ENCODE measurements at regions not wholly inside any gene's neighbourhood (a gene's known extent, or its start where the extent isn't known, plus 50 kb on each side); places are given as distances from the start of the nearest gene placed in this dataset.
"Not testable (repeated sequence)": the region's sequence is repeated elsewhere in the genome, so short reads cannot be mapped to it uniquely, and the experiment has no call there.

- H3K27ac Mint-ChIP-seq = no peak overlapping the region
- intact Hi-C loops (cut with DNase I, micrococcal nuclease) = no loop called here
- no peaks in the 10 kb centered on the region for H3K27me3 Mint-ChIP-seq
- ATAC-seq = no peak
- DNase-seq = no peak
- H3K4me3 Mint-ChIP-seq = no peak overlapping the region
- no peaks in the 10 kb centered on the region for H3K4me1 Mint-ChIP-seq
- H3K36me3 Mint-ChIP-seq (ENCODE audit: low read depth) = no peaks in the 10 kb centered on the region
- H3K9me3 Mint-ChIP-seq (ENCODE audit: low read depth) = no peaks in the 10 kb centered on the region
- ChIA-PET POLR2A (no interaction called here), CTCF (interaction anchor here (0.7 kb wide), 1 partner anchor 1019 kb away, joined by 3 read pairs; no protein-coding TSS in a partner anchor)
Measured at GRCh38 chr2:150676747-150677383, 189.4 kb upstream of the RND3 start.

GRCh38 chr2:150675807-150676206, 188.3 kb upstream of the RND3 start:
- Mint-ChIP-seq H3K27ac (no peak overlapping the region), H3K36me3 (ENCODE audit: low read depth) (no peaks in the 10 kb centered on the region)
- intact Hi-C loops (cut with DNase I, micrococcal nuclease) = no loop called here

GRCh38 chr2:150674283-150674682, 186.8 kb upstream of the RND3 start:
- CTCF ChIA-PET = no interaction called here
- Mint-ChIP-seq H3K4me3 (no peak overlapping the region), H3K9me3 (ENCODE audit: low read depth) (no peaks in the 10 kb centered on the region), H3K36me3 (ENCODE audit: low read depth) (no peaks in the 10 kb centered on the region), H3K4me1 (no peaks in the 10 kb centered on the region), H3K27ac (no peak overlapping the region), H3K27me3 (no peaks in the 10 kb centered on the region)
- POLR2A ChIA-PET = no interaction called here
- DNase-seq (no peak), ATAC-seq (no peak)
- intact Hi-C loops (cut with DNase I, micrococcal nuclease) = no loop called here

More at GRCh38 chr2:150675807-150676206, 188.3 kb upstream of the RND3 start:
- Mint-ChIP-seq H3K4me1 (no peaks in the 10 kb centered on the region), H3K4me3 (no peak overlapping the region), H3K9me3 (ENCODE audit: low read depth) (no peaks in the 10 kb centered on the region), H3K27me3 (no peaks in the 10 kb centered on the region)
- ChIA-PET CTCF (no interaction called here), POLR2A (no interaction called here)
- DNase-seq = no peak
- ATAC-seq = no peak

- no peaks in the 10 kb centered on the region for H3K4me1 Mint-ChIP-seq
- no peaks in the 10 kb centered on the region for H3K9me3 Mint-ChIP-seq (ENCODE audit: low read depth)
- no peak overlapping the region for H3K4me3 Mint-ChIP-seq
- ChIA-PET POLR2A (no interaction called here), CTCF (no interaction called here)
- ATAC-seq (no peak), DNase-seq (no peak)
- no peaks in the 10 kb centered on the region for H3K27me3 Mint-ChIP-seq
- H3K36me3 Mint-ChIP-seq (ENCODE audit: low read depth) = no peaks in the 10 kb centered on the region
- intact Hi-C loops (cut with DNase I, micrococcal nuclease) = no loop called here
- H3K27ac Mint-ChIP-seq = no peak overlapping the region
Measured at GRCh38 chr2:150672311-150672710, 184.8 kb upstream of the RND3 start.

- POLR2A ChIA-PET = no interaction called here
- H3K4me1 Mint-ChIP-seq = no peaks in the 10 kb centered on the region
Measured at GRCh38 chr2:150669492-150669891, 182.0 kb upstream of the RND3 start.

GRCh38 chr2:150667039-150667438, 179.6 kb upstream of the RND3 start:
- H3K36me3 Mint-ChIP-seq (ENCODE audit: low read depth); H3K27ac Mint-ChIP-seq; POLR2A ChIA-PET; intact Hi-C loops (cut with DNase I, micrococcal nuclease); DNase-seq; CTCF ChIA-PET; ATAC-seq; H3K4me1 Mint-ChIP-seq; H3K9me3 Mint-ChIP-seq (ENCODE audit: low read depth); H3K27me3 Mint-ChIP-seq; H3K4me3 Mint-ChIP-seq: not testable (repeated sequence)

More at GRCh38 chr2:150669492-150669891, 182.0 kb upstream of the RND3 start:
- no peak for DNase-seq
- no peaks in the 10 kb centered on the region for H3K27me3 Mint-ChIP-seq
- no peak overlapping the region for H3K4me3 Mint-ChIP-seq
- intact Hi-C loops (cut with DNase I, micrococcal nuclease) = no loop called here
- H3K27ac Mint-ChIP-seq = no peak overlapping the region
- no peak for ATAC-seq
- CTCF ChIA-PET = no interaction called here
- no peaks in the 10 kb centered on the region for H3K36me3 Mint-ChIP-seq (ENCODE audit: low read depth)
- H3K9me3 Mint-ChIP-seq (ENCODE audit: low read depth) = no peaks in the 10 kb centered on the region

- Mint-ChIP-seq H3K4me3 (no peak overlapping the region), H3K27me3 (no peaks in the 10 kb centered on the region), H3K27ac (no peak overlapping the region), H3K9me3 (ENCODE audit: low read depth) (peaks cover 17% of the 10 kb centered on the region), H3K36me3 (ENCODE audit: low read depth) (no peaks in the 10 kb centered on the region), H3K4me1 (no peaks in the 10 kb centered on the region)
- intact Hi-C loops (cut with DNase I, micrococcal nuclease) = no loop called here
- ATAC-seq = no peak
- ChIA-PET POLR2A (no interaction called here), CTCF (no interaction called here)
- no peak for DNase-seq
Measured at GRCh38 chr2:150663143-150663542, 175.7 kb upstream of the RND3 start.

GRCh38 chr2:150656002-150656401, 168.5 kb upstream of the RND3 start:
- Mint-ChIP-seq H3K27ac (no peak overlapping the region), H3K36me3 (ENCODE audit: low read depth) (no peaks in the 10 kb centered on the region), H3K4me1 (no peaks in the 10 kb centered on the region), H3K9me3 (ENCODE audit: low read depth) (peaks cover 6% of the 10 kb centered on the region), H3K27me3 (no peaks in the 10 kb centered on the region), H3K4me3 (no peak overlapping the region)
- DNase-seq (no peak), ATAC-seq (no peak)
- POLR2A ChIA-PET = no interaction called here
- intact Hi-C loops (cut with DNase I, micrococcal nuclease) = no loop called here
- CTCF ChIA-PET = no interaction called here

- H3K27ac Mint-ChIP-seq = no peak overlapping the region
- H3K36me3 Mint-ChIP-seq (ENCODE audit: low read depth) = no peaks in the 10 kb centered on the region
- ChIA-PET POLR2A (no interaction called here), CTCF (no interaction called here)
- H3K27me3 Mint-ChIP-seq = no peaks in the 10 kb centered on the region
- intact Hi-C loops (cut with DNase I, micrococcal nuclease) = no loop called here
- no peak overlapping the region for H3K4me3 Mint-ChIP-seq
- no peak for DNase-seq
- no peaks in the 10 kb centered on the region for H3K4me1 Mint-ChIP-seq
- peaks cover 2% of the 10 kb centered on the region for H3K9me3 Mint-ChIP-seq (ENCODE audit: low read depth)
- ATAC-seq = no peak
Measured at GRCh38 chr2:150653351-150653750, 165.9 kb upstream of the RND3 start.

GRCh38 chr2:150647943-150648342, 160.5 kb upstream of the RND3 start:
- Mint-ChIP-seq H3K27ac (no peak overlapping the region), H3K4me1 (no peaks in the 10 kb centered on the region), H3K9me3 (ENCODE audit: low read depth) (no peaks in the 10 kb centered on the region), H3K27me3 (peaks cover 1% of the 10 kb centered on the region), H3K36me3 (ENCODE audit: low read depth) (no peaks in the 10 kb centered on the region), H3K4me3 (no peak overlapping the region)
- intact Hi-C loops (cut with DNase I, micrococcal nuclease) = no loop called here
- ATAC-seq (no peak), DNase-seq (no peak)
- ChIA-PET CTCF (no interaction called here), POLR2A (no interaction called here)

GRCh38 chr2:150646746-150647145, 159.3 kb upstream of the RND3 start:
- Mint-ChIP-seq H3K4me3 (no peak overlapping the region), H3K36me3 (ENCODE audit: low read depth) (no peaks in the 10 kb centered on the region), H3K4me1 (no peaks in the 10 kb centered on the region), H3K27ac (no peak overlapping the region), H3K27me3 (peaks cover 1% of the 10 kb centered on the region), H3K9me3 (ENCODE audit: low read depth) (no peaks in the 10 kb centered on the region)
- no peak for DNase-seq
- ChIA-PET POLR2A (no interaction called here), CTCF (no interaction called here)
- intact Hi-C loops (cut with DNase I, micrococcal nuclease) = no loop called here
- no peak for ATAC-seq

- Mint-ChIP-seq H3K27me3 (peaks cover 1% of the 10 kb centered on the region), H3K4me3 (no peak overlapping the region), H3K36me3 (ENCODE audit: low read depth) (no peaks in the 10 kb centered on the region), H3K4me1 (no peaks in the 10 kb centered on the region), H3K27ac (no peak overlapping the region), H3K9me3 (ENCODE audit: low read depth) (no peaks in the 10 kb centered on the region)
- POLR2A ChIA-PET = no interaction called here
- intact Hi-C loops (cut with DNase I, micrococcal nuclease) = no loop called here
- ATAC-seq (no peak), DNase-seq (no peak)
- CTCF ChIA-PET = no interaction called here
Measured at GRCh38 chr2:150644298-150645067, 157.0 kb upstream of the RND3 start.

Measured in activated CD4-positive, alpha-beta T cell treated with anti-CD3 and anti-CD28 coated beads for 36 hours (primary cell).